Upper lobe of left lung (tissue), 4 donors: ENCODE measurements at regions not wholly inside any gene's neighbourhood (a gene's known extent, or its start where the extent isn't known, plus 50 kb on each side); places are given as distances from the start of the nearest gene placed in this dataset.

Experiments used
- POLR2A ChIP-seq, 4 donors: fragments of 450-650 bp; IDR thresholded peaks; one replicate each; pipeline ENCODE4 v1.5.1; 2016 to 2017; ENCODE audit warnings: antibody characterized with exemption in 4 of 4, mild to moderate bottlenecking in 2 of 4
- POLR2AphosphoS5 ChIP-seq, 2 donors: sonication (generic); formaldehyde crosslinking; IDR thresholded peaks; one replicate each; pipeline ENCODE4 v1.5.1; 2017; ENCODE audit warnings: antibody characterized with exemption in 2 of 2
- TF ChIP-seq, protein P1 (sequence below), 6 experiments: fragments of 450-650 bp in 4 of 6; fragments of 200-600 bp in 2 of 6; sonication (generic) in 2 of 6; IDR thresholded peaks; one replicate each; pipeline ENCODE4 v1.5.1; 2016 to 2019; ENCODE audit warnings: antibody characterized with exemption in 6 of 6

DNA sequence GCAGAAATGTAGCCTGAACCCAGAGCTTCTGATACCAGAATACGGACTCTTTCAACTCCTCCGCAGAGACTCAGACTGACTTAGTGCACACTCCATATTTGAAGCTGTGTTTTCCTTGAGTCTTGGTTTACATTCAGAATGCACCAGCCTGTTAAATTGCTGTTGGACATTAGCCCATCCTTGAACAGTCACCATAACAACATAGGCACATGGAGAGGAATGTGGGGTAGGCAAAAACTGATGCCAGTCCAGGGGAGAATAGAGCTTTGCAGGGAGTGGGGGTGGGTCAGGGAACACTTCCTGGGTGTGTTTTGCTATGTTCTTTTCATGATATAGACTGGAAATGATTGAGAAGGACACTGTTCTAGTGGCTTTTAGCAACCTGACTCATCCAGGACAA is 76.3 kb upstream of the CACNA1E start:
- TF ChIP-seq, protein P1, sequence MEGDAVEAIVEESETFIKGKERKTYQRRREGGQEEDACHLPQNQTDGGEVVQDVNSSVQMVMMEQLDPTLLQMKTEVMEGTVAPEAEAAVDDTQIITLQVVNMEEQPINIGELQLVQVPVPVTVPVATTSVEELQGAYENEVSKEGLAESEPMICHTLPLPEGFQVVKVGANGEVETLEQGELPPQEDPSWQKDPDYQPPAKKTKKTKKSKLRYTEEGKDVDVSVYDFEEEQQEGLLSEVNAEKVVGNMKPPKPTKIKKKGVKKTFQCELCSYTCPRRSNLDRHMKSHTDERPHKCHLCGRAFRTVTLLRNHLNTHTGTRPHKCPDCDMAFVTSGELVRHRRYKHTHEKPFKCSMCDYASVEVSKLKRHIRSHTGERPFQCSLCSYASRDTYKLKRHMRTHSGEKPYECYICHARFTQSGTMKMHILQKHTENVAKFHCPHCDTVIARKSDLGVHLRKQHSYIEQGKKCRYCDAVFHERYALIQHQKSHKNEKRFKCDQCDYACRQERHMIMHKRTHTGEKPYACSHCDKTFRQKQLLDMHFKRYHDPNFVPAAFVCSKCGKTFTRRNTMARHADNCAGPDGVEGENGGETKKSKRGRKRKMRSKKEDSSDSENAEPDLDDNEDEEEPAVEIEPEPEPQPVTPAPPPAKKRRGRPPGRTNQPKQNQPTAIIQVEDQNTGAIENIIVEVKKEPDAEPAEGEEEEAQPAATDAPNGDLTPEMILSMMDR (IDR thresholded peaks at IDR 0.05), result no peak
- no peak for TF ChIP-seq POLR2A (IDR thresholded peaks at IDR 0.05)
- no peak for TF ChIP-seq POLR2AphosphoS5 (IDR thresholded peaks at IDR 0.05)
